ENCODE measurements at regions not wholly inside any gene's neighbourhood (a gene's known extent, or its start where the extent isn't known, plus 50 kb on each side); places are given as distances from the start of the nearest gene placed in this dataset.

GRCh38 chr12:105798256-105798845 is 340.4 kb downstream of the NUAK1 start:
- Histone ChIP-seq H3K27me3 (ENCODE audit: control insufficient read depth, insufficient read depth, low read length) (no peaks in the 10 kb centered on the region), H3K4me3 (ENCODE audit: low read depth, low read length) (no peak overlapping the region), H3K36me3 (ENCODE audit: control insufficient read depth, insufficient read depth, low read length) (no peaks in the 10 kb centered on the region)
- TF ChIP-seq, protein P1, sequence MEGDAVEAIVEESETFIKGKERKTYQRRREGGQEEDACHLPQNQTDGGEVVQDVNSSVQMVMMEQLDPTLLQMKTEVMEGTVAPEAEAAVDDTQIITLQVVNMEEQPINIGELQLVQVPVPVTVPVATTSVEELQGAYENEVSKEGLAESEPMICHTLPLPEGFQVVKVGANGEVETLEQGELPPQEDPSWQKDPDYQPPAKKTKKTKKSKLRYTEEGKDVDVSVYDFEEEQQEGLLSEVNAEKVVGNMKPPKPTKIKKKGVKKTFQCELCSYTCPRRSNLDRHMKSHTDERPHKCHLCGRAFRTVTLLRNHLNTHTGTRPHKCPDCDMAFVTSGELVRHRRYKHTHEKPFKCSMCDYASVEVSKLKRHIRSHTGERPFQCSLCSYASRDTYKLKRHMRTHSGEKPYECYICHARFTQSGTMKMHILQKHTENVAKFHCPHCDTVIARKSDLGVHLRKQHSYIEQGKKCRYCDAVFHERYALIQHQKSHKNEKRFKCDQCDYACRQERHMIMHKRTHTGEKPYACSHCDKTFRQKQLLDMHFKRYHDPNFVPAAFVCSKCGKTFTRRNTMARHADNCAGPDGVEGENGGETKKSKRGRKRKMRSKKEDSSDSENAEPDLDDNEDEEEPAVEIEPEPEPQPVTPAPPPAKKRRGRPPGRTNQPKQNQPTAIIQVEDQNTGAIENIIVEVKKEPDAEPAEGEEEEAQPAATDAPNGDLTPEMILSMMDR (IDR thresholded peaks at IDR 0.05; ENCODE audit: insufficient read depth, low read length, poor library complexity, severe bottlenecking), result no peak
- no peak for DNase-seq (ENCODE audit: low read depth)

- TF ChIP-seq, protein P1 (IDR thresholded peaks at IDR 0.05; ENCODE audit: insufficient read depth, low read length, poor library complexity, severe bottlenecking), result no peak
- Histone ChIP-seq H3K27me3 (ENCODE audit: control insufficient read depth, insufficient read depth, low read length) (no peaks in the 10 kb centered on the region), H3K4me3 (ENCODE audit: low read depth, low read length) (no peak overlapping the region), H3K36me3 (ENCODE audit: control insufficient read depth, insufficient read depth, low read length) (no peaks in the 10 kb centered on the region)
- DNase-seq (ENCODE audit: low read depth), result no peak
Observed at GRCh38 chr12:105799103-105799502, 339.7 kb downstream of the NUAK1 start.

- no peaks in the 10 kb centered on the region for H3K36me3 ChIP-seq (ENCODE audit: control insufficient read depth, insufficient read depth, low read length)
- DNase-seq (ENCODE audit: low read depth), result no peak
- TF ChIP-seq, protein P1 (IDR thresholded peaks at IDR 0.05; ENCODE audit: insufficient read depth, low read length, poor library complexity, severe bottlenecking), result no peak
- no peak overlapping the region for H3K4me3 ChIP-seq (ENCODE audit: low read depth, low read length)
- H3K27me3 ChIP-seq (ENCODE audit: control insufficient read depth, insufficient read depth, low read length), result no peaks in the 10 kb centered on the region
Observed at GRCh38 chr12:105801351-105801750, 337.4 kb downstream of the NUAK1 start.

GRCh38 chr12:105803292-105803691 is 335.5 kb downstream of the NUAK1 start:
- no peak for DNase-seq (ENCODE audit: low read depth)
- no peaks in the 10 kb centered on the region for H3K27me3 ChIP-seq (ENCODE audit: control insufficient read depth, insufficient read depth, low read length)
- TF ChIP-seq, protein P1 (IDR thresholded peaks at IDR 0.05; ENCODE audit: insufficient read depth, low read length, poor library complexity, severe bottlenecking), result no peak
- H3K36me3 ChIP-seq (ENCODE audit: control insufficient read depth, insufficient read depth, low read length), result no peaks in the 10 kb centered on the region
- H3K4me3 ChIP-seq (ENCODE audit: low read depth, low read length), result no peak overlapping the region

GRCh38 chr12:105804591-105805265 is 334.0 kb downstream of the NUAK1 start:
- no peak overlapping the region for H3K4me3 ChIP-seq (ENCODE audit: low read depth, low read length)
- no peak for DNase-seq (ENCODE audit: low read depth)
- TF ChIP-seq, protein P1 (IDR thresholded peaks at IDR 0.05; ENCODE audit: insufficient read depth, low read length, poor library complexity, severe bottlenecking), result no peak
- H3K36me3 ChIP-seq (ENCODE audit: control insufficient read depth, insufficient read depth, low read length), result no peaks in the 10 kb centered on the region
- H3K27me3 ChIP-seq (ENCODE audit: control insufficient read depth, insufficient read depth, low read length), result no peaks in the 10 kb centered on the region

Data from kidney epithelial cell (primary cell).